CD4-positive, alpha-beta T cell treated with Interleukin-6 at 100 ng/mL for 8 hours (primary cell): ENCODE measurements at regions not wholly inside any gene's neighbourhood (a gene's known extent, or its start where the extent isn't known, plus 50 kb on each side); places are given as distances from the start of the nearest gene placed in this dataset.

ENCODE experiments used
- DNase-seq: peaks from one replicate; pipeline ENCODE4 v3.0.0-alpha.2; 2020; ENCODE audit warnings: mixed read lengths, low spot score

DNA sequence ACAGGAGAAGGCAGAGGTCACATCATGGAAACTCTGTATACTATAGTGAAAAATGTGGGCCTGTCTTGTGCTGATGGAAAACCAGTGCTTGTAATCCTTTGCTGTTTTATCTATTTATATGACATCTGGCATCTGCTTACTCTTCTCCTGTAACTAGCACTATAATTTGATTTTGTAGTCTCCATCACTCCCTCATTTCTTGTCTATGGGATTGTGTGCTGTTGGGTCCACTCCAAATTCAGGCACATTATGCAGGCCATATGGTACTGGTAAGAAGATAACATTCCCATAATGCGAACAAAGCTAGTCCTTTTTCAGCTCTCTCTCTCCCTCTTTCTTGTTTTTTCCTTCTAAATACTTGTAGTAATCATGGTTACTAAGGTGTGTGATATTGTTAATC lies 581.2 kb upstream of the IGFBP7 start:
- no peak for DNase-seq

- no peak for DNase-seq
Measured at GRCh38 chr4:57689693-57690205, 579.6 kb upstream of the IGFBP7 start.

GRCh38 chr4:57682275-57682674 lies 572.1 kb upstream of the IGFBP7 start:
- DNase-seq, result no peak

- DNase-seq, result no peak
Measured at GRCh38 chr4:57679969-57680368, 569.8 kb upstream of the IGFBP7 start.

GRCh38 chr4:57676394-57676793 lies 566.2 kb upstream of the IGFBP7 start:
- DNase-seq, result no peak

- no peak for DNase-seq
Measured at GRCh38 chr4:57672846-57673433, 562.8 kb upstream of the IGFBP7 start.

- no peak for DNase-seq
Measured at GRCh38 chr4:57668621-57669020, 558.4 kb upstream of the IGFBP7 start.

DNA sequence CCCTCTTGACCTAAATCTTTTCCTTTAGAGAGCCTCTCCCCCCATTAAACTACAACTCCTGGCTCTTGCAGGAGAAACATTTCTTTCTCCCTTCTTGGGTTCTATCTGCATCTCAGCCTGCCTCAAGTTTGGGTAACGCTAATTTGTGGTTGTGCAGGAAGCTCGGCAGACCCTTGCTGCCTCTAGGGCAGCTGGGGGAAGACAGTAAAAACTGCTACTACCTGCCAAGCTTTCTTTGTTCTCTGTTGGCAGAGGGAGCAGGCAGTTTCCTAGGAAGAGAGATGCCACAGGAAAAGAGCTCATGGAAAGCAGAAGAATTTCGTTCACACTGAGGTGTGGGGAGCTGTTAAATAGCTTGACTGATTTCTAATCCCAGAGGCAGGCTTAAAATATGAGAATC lies 555.6 kb upstream of the IGFBP7 start:
- DNase-seq, result no peak

- DNase-seq, result no peak
Measured at GRCh38 chr4:57661517-57662090, 551.4 kb upstream of the IGFBP7 start.

GRCh38 chr4:57658673-57659072 lies 548.5 kb upstream of the IGFBP7 start:
- DNase-seq, result no peak

DNA sequence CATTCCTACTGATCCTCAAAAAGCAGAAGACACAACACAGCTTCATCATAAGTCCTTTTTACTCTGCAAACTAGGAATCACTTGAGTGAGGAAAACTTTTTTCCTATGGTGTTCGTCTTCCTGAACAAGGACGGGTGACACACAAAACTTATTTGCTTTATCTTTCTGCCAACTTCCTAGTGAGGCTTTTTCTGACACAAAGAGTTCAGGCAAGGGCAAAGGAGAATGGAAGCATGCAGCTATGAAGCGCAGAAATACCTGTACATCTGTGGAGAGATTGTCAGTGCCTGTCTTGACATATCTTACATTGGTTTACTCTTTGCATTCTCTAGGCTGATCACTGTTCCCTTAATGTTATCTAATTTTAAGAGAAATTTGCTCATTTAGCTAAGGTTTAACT lies 548.0 kb upstream of the IGFBP7 start:
- DNase-seq, result no peak

DNA sequence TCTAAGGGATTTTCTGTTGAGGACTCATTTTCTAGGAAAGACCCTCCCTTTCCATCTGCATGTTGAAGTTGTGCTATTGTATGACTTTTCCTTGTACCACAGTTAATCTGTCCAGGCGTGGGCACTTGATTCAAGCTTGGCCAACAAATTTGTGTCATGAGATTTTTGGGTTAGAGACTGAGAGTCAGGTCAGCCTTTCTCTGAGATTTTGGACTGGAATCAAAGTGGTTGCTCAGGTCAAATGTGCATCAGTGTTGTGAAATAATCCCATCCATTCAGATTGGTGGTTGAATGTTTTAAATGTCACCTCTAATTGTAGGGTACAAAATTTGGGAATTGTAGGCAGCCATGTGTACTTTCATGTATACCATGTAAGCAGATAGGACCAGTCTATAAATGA lies 545.2 kb upstream of the IGFBP7 start:
- no peak for DNase-seq

DNA sequence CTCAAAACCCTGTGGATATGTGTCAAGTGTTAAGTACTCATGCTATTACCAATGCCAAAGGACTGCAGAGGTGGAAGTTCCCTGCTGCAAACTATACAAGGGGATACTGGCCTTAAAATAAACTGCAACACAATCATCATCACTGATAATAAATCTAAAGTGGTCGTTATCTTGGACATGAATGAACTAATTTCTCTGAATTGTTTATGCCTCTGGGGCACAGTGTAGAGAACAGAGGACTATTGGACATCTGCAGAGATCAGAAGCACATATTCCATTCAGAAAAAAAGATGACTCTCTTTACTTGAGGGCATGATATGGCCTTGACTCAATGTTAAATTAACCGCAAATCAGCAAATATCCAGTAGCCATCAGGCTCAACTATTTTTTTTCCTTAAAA lies 542.6 kb upstream of the IGFBP7 start:
- no peak for DNase-seq

DNA sequence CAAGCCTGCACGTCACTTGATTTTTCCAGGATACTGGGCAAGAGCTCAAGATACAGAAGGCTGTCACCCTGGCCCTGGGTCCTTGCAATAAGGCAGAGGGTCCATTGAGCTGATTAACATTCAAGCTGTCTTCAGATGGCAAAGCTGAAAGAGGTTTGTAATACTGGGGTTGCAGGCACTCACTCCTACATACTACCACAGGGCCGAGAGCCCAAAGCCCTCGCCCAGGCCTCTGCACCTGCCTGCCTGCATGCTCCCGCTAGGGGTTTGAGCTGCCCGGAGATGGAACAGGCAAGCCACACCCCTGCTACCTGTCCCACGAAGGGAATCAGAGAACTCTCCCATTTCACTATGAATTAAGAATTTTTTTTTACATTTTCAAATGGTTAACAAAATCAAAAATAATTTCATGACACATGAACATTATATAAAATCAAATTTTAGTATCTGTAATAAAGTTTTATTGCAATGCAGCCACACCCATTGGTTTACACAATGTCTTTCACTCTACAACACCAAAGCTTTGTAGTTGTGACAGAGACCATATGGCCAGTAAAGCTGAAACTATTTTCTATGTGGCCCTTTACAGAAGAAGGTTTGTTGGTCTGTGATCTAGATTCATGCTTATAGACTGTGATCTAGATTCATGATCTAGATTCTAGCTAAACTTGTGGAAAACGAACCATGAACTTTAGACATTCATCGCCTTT lies 530.4 kb upstream of the IGFBP7 start:
- DNase-seq, result no peak

- DNase-seq, result no peak
Measured at GRCh38 chr4:57639561-57640382, 529.6 kb upstream of the IGFBP7 start.

DNA sequence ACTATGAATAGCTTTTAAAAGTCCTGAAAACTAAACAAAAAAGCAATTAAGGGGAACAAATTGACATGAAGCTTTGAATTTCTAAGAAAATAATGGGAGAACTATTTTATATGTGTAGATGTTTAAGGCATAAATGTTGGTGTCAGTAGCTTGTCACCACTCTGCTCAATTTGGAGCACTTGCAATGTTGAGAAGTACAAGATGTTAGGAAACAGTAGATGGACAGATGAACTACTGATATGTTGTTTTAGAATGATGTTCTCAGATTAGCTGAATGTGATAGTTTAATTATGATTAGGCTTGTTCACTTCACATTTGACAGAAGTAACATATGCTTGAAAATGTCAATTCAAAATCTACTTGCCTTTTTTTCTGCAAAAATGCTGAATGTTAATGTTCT lies 525.7 kb upstream of the IGFBP7 start:
- DNase-seq, result no peak

DNA sequence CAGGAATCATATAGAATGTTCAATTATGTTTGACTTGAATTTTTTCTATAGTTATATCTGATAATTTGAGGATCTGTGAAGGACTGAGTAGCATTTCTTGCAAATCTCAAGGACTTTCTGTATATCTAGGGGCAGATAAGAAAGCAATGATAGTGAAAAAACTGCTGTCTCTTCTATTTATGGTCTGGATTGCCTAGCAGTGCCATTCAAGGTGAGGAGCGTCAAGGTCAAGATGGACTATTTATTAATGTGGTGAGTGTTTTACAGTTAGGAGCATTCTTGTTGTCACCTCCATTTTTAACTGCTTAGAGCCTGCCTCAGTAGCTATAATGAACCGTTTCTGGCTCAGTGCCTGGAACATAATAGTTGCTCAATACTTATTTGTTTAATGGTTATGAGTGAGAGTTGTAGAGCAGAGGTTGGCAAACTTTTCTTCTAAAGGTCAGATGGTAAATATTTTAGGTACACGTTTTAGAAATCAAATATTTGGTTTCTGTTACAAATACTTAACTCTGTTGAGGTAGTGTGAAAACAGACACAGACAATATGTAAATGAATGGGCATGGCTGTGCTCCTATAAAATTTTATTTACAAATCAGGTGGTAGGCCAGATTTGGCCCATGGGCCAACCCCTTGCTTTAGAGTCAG lies 523.2 kb upstream of the IGFBP7 start:
- no peak for DNase-seq

GRCh38 chr4:57632564-57632963 lies 522.4 kb upstream of the IGFBP7 start:
- no peak for DNase-seq

DNA sequence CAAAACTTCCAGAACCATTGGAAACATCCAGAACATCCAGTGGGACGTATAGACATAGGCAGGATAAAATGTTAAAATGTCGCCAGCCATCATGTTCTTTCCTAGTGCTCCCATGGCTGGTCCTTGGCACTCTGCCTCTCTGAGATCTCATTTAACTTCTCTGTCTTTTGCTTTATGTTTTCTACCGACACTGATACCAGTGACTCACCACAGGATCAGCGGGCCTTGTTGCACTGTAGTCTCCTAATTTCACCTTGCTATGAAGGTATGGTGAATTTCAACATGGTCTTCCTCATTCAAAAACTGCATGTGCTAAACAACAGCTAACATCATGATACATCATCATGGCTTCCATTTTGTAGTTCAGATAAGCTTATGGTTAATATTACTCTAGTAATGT lies 521.0 kb upstream of the IGFBP7 start:
- DNase-seq, result no peak

- DNase-seq, result no peak
Measured at GRCh38 chr4:57628004-57628403, 517.8 kb upstream of the IGFBP7 start.

GRCh38 chr4:57614257-57614932 lies 504.2 kb upstream of the IGFBP7 start:
- no peak for DNase-seq

GRCh38 chr4:57612279-57612678 lies 502.1 kb upstream of the IGFBP7 start:
- no peak for DNase-seq
